Gastrocnemius medialis (tissue), 4 donors: ENCODE measurements at regions not wholly inside any gene's neighbourhood (a gene's known extent, or its start where the extent isn't known, plus 50 kb on each side); places are given as distances from the start of the nearest gene placed in this dataset.

Source experiments
- POLR2A ChIP-seq, 2 donors: fragments of 450-650 bp; IDR thresholded peaks; one replicate each; pipeline ENCODE4 v1.6.1; 2017; ENCODE audit warnings: antibody characterized with exemption in 2 of 2, mild to moderate bottlenecking in 2 of 2, moderate library complexity in 2 of 2
- TF ChIP-seq, protein P1 (sequence below), 5 experiments: fragments of 450-650 bp in 3 of 5; fragments of 200-600 bp in 2 of 5; sonication (generic) in 2 of 5; IDR thresholded peaks in 4 of 5; conservative IDR thresholded peaks in 1 of 5; 1 replicate in 4 of 5; 2 replicates in 1 of 5; pipeline ENCODE4 v1.5.1; 2016 to 2019; ENCODE audit warnings: antibody characterized with exemption in 5 of 5, mild to moderate bottlenecking in 3 of 5, moderate library complexity in 3 of 5

DNA sequence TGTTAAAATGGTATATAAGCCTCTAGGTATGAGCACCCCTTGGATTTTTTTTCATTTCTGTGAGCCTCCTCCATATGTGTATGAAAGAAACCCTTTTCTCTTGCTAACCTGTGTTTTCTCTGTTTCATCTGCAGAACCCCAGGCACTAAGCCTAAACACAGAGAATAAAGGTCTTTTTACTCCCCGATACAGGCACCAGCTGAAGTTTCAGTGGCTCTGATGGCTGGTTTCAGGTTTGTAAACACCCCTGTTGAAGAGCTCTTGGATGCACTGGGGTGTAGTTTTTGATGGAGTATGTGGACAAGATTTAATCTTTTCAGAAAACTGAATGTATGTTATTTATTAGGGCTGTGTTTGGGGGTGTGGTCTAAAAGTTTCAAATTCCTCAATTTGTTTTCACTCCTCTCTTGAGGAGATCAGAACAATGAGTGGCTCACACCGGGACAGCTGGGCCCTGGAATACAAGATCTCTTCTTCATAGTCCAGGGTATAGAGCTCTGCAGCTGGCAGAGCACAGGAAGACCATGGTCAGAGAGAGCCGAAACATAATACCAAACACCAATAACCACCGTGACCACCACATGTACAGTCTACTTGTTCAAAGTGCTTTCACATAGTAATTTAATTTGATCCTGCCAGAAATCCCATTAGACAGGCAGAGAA lies 50.2 kb upstream of the VTCN1 start:
- TF ChIP-seq, protein P1, sequence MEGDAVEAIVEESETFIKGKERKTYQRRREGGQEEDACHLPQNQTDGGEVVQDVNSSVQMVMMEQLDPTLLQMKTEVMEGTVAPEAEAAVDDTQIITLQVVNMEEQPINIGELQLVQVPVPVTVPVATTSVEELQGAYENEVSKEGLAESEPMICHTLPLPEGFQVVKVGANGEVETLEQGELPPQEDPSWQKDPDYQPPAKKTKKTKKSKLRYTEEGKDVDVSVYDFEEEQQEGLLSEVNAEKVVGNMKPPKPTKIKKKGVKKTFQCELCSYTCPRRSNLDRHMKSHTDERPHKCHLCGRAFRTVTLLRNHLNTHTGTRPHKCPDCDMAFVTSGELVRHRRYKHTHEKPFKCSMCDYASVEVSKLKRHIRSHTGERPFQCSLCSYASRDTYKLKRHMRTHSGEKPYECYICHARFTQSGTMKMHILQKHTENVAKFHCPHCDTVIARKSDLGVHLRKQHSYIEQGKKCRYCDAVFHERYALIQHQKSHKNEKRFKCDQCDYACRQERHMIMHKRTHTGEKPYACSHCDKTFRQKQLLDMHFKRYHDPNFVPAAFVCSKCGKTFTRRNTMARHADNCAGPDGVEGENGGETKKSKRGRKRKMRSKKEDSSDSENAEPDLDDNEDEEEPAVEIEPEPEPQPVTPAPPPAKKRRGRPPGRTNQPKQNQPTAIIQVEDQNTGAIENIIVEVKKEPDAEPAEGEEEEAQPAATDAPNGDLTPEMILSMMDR (IDR thresholded peaks at IDR 0.05 in 4 of 5, conservative IDR thresholded peaks at IDR 0.05 in 1 of 5), result no peak
- TF ChIP-seq POLR2A (IDR thresholded peaks at IDR 0.05), result no peak
